NOMO-1 (cell line): ENCODE measurements at regions not wholly inside any gene's neighbourhood (a gene's known extent, or its start where the extent isn't known, plus 50 kb on each side); places are given as distances from the start of the nearest gene placed in this dataset.
A peak's percentile ranks its signal among the peaks of the same experiment; 100 is the strongest.
"Not testable (repeated sequence)": the region's sequence is repeated elsewhere in the genome, so short reads cannot be mapped to it uniquely, and the experiment has no call there.

Experiments used
- DNase-seq, 2 experiments: peaks; one replicate each; lab custom pipeline; 2025; ENCODE audit not compliant: unreplicated experiment in 2 of 2; lab: John Stamatoyannopoulos, UW

GRCh38 chr3:151675858-151676615, 57.7 kb upstream of the AADACL2 start:
- peak; percentile 22 to 47 for DNase-seq

GRCh38 chr3:151673974-151674373, 59.8 kb upstream of the AADACL2 start:
- peak in 1 of 2 experiments; percentile 20 for DNase-seq

GRCh38 chr3:151667762-151668161, 66.0 kb upstream of the AADACL2 start:
- not testable (repeated sequence) for DNase-seq

- peak in 1 of 2 experiments; percentile 13 for DNase-seq
Observed at GRCh38 chr3:151660885-151661284, 72.8 kb upstream of the AADACL2 start.

- no peak for DNase-seq
Observed at GRCh38 chr3:151644986-151645385, 88.7 kb upstream of the AADACL2 start.

GRCh38 chr3:151644020-151644620, 89.6 kb upstream of the AADACL2 start:
- no peak for DNase-seq

GRCh38 chr3:151639418-151639740, 94.3 kb upstream of the AADACL2 start:
- no peak for DNase-seq

- no peak for DNase-seq
Observed at GRCh38 chr3:151638555-151639417, 94.9 kb upstream of the AADACL2 start.

GRCh38 chr3:151635905-151636304, 97.8 kb upstream of the AADACL2 start:
- no peak for DNase-seq

GRCh38 chr3:151631946-151632345, 101.8 kb upstream of the AADACL2 start:
- DNase-seq = no peak

- DNase-seq = no peak
Observed at GRCh38 chr3:151630938-151631441, 102.7 kb upstream of the AADACL2 start.

- DNase-seq = no peak
Observed at GRCh38 chr3:151630035-151630434, 103.7 kb upstream of the AADACL2 start.

GRCh38 chr3:151625586-151625985, 108.1 kb upstream of the AADACL2 start:
- no peak for DNase-seq

- DNase-seq = no peak
Observed at GRCh38 chr3:151625086-151625485, 108.6 kb upstream of the AADACL2 start.

GRCh38 chr3:151620071-151620470, 113.7 kb upstream of the AADACL2 start:
- DNase-seq = peak in 1 of 2 experiments; percentile 72

- DNase-seq = no peak
Observed at GRCh38 chr3:151615464-151615863, 118.3 kb upstream of the AADACL2 start.

- DNase-seq = no peak
Observed at GRCh38 chr3:151612115-151612514, 121.6 kb upstream of the AADACL2 start.

- no peak for DNase-seq
Observed at GRCh38 chr3:151611419-151611818, 122.3 kb upstream of the AADACL2 start.

- DNase-seq = no peak
Observed at GRCh38 chr3:151609491-151609890, 124.2 kb upstream of the AADACL2 start.

- DNase-seq = no peak
Observed at GRCh38 chr3:151604891-151605290, 128.8 kb upstream of the AADACL2 start.

- no peak for DNase-seq
Observed at GRCh38 chr3:151600783-151601182, 132.9 kb upstream of the AADACL2 start.
